HL-60 (cell line): ENCODE measurements at regions not wholly inside any gene's neighbourhood (a gene's known extent, or its start where the extent isn't known, plus 50 kb on each side); places are given as distances from the start of the nearest gene placed in this dataset.

Experiments used
- DNase-seq, 2 experiments: peaks; one replicate each; pipeline ENCODE4 v3.0.0-alpha.2; 2010 to 2020; ENCODE audit warnings: low read depth in 1 of 2, low spot score in 1 of 2
- H3K27ac ChIP-seq: fragments of 250-450 bp; sonication (Bioruptor Pico); replicated peaks from 2 replicates; pipeline ENCODE4 v1.5.1; 2020; ENCODE audit warnings: mild to moderate bottlenecking, moderate library complexity
- H3K27me3 ChIP-seq: fragments of 250-450 bp; sonication (Bioruptor Pico); 2 replicates; pipeline ENCODE4 v1.5.1; 2021; ENCODE audit warnings: mild to moderate bottlenecking, moderate library complexity; ENCODE audit not compliant: insufficient read depth, poor library complexity, severe bottlenecking
- H3K4me3 ChIP-seq: replicated peaks from 2 replicates; pipeline ENCODE4 v1.5.1; 2011; ENCODE audit warnings: mild to moderate bottlenecking, control low read depth, low read length; ENCODE audit not compliant: insufficient read depth
- GABPA ChIP-seq: IDR thresholded peaks from 2 replicates; pipeline ENCODE4 v1.6.1; 2012; ENCODE audit warnings: low read depth
- POLR2AphosphoS5 ChIP-seq: IDR thresholded peaks from 2 replicates; pipeline ENCODE4 v1.6.1; 2012; ENCODE audit warnings: low read depth
- REST ChIP-seq: IDR thresholded peaks from 2 replicates; pipeline ENCODE4 v1.6.1; 2012; ENCODE audit warnings: low read depth; ENCODE audit not compliant: insufficient replicate concordance
- SPI1 ChIP-seq: IDR thresholded peaks from 2 replicates; pipeline ENCODE4 v1.6.1; 2012; ENCODE audit warnings: low read depth, mild to moderate bottlenecking, borderline replicate concordance
- TF ChIP-seq, protein P1 (sequence below): IDR thresholded peaks from one replicate; pipeline ENCODE4 v1.5.1; 2011; ENCODE audit warnings: low read length, control low read depth, inconsistent platforms; ENCODE audit not compliant: insufficient read depth

- no peak for DNase-seq
- Histone ChIP-seq H3K27ac (no peak overlapping the region), H3K4me3 (no peak overlapping the region), H3K27me3 (no peaks in the 10 kb centered on the region)
- TF ChIP-seq POLR2AphosphoS5: no peak
- TF ChIP-seq REST: no peak
- no peak for TF ChIP-seq GABPA
- TF ChIP-seq, protein P1, sequence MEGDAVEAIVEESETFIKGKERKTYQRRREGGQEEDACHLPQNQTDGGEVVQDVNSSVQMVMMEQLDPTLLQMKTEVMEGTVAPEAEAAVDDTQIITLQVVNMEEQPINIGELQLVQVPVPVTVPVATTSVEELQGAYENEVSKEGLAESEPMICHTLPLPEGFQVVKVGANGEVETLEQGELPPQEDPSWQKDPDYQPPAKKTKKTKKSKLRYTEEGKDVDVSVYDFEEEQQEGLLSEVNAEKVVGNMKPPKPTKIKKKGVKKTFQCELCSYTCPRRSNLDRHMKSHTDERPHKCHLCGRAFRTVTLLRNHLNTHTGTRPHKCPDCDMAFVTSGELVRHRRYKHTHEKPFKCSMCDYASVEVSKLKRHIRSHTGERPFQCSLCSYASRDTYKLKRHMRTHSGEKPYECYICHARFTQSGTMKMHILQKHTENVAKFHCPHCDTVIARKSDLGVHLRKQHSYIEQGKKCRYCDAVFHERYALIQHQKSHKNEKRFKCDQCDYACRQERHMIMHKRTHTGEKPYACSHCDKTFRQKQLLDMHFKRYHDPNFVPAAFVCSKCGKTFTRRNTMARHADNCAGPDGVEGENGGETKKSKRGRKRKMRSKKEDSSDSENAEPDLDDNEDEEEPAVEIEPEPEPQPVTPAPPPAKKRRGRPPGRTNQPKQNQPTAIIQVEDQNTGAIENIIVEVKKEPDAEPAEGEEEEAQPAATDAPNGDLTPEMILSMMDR: no peak
- TF ChIP-seq SPI1: no peak
These were observed 338.2 kb upstream of the NAV3 start for GRCh38 chr12:77492536-77492935.

DNA sequence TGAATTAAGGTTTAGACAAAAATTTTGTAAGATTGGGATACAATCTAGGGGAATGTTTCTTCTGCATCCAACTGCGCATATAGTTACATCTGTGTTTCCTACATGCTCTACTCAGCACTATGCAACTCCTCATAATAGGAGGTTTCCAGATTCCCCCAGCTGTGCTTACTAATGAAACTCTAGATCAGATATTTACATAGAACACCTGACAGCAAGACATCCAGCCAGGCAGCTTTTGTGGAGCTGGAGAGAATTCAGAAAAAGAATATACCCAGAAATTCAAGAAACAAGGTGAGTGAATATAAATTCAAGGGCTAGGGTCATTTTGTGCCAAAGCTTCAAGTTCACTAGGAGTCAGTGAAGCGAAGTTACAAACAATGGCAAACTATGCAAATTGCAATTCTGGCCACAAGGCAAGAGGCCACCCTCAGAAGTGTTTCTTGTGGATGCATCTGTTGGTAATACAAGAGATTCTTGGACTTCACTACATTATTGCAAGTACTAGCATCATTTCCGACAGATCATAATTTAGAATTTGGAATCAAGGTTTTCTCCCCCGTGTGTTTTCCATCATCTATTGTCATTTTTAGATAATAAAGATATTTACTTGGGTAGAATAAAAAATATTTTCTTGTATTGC, 341.2 kb upstream of the NAV3 start:
- no peak overlapping the region for H3K4me3 ChIP-seq
- no peak overlapping the region for H3K27ac ChIP-seq
- H3K27me3 ChIP-seq: no peaks in the 10 kb centered on the region
- no peak for DNase-seq
- TF ChIP-seq POLR2AphosphoS5 (no peak), REST (no peak), SPI1 (no peak), GABPA (no peak)
- TF ChIP-seq, protein P1: no peak

- Histone ChIP-seq H3K4me3 (no peak overlapping the region), H3K27me3 (no peaks in the 10 kb centered on the region), H3K27ac (no peak overlapping the region)
- TF ChIP-seq, protein P1: no peak
- no peak for TF ChIP-seq REST
- no peak for TF ChIP-seq GABPA
- no peak for TF ChIP-seq SPI1
- no peak for TF ChIP-seq POLR2AphosphoS5
- no peak for DNase-seq
These were observed 342.6 kb upstream of the NAV3 start for GRCh38 chr12:77488041-77488620.
